ENCODE measurements at regions not wholly inside any gene's neighbourhood (a gene's known extent, or its start where the extent isn't known, plus 50 kb on each side); places are given as distances from the start of the nearest gene placed in this dataset.
"Not testable (repeated sequence)": the region's sequence is repeated elsewhere in the genome, so short reads cannot be mapped to it uniquely, and the experiment has no call there.

DNA sequence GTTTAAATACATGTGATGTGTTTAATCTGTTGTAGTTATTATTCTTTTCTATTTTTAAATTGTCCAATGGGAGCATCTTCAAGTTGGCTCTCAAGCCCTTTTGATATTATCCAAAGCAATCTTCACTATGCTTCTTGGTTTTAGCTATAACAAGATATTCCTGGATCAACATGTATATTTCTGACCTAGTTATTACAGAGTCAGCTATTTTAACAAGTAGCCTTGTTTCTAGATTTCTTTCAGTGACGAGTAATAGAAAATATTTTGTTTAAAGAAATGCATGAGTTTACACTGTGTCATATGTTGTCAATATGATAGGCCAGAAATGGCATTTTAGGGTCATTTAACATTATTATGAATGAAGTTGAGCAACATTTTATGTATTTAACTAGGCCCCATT lies 421.8 kb upstream of the MAP2 start:
- H3K4me3 ChIP-seq (ENCODE audit: low read depth, low read length), result no peak overlapping the region
- no peak for DNase-seq (ENCODE audit: low read depth)
- no peak for TF ChIP-seq CTCF (IDR thresholded peaks at IDR 0.05; ENCODE audit: insufficient read depth, low read length)

DNA sequence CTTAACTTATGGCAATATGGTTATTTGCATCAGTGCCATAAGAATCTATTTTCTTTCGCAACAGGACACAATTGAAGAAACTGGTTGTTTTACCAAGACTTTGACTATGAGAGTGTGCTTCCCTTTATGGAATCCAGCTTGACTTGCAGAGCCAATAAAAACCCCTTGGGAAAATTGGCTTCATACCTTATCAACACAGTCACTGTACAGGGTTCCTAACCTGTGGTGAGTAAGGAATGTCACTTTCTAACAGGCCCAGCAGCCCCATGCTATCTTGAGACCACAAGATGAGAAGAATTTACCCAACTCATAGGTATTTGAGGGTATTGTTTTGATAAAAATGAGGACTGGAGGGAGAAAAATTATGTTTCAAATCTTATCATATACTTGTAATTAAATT lies 418.5 kb upstream of the MAP2 start:
- H3K4me3 ChIP-seq (ENCODE audit: low read depth, low read length), result no peak overlapping the region
- no peak for DNase-seq (ENCODE audit: low read depth)
- no peak for TF ChIP-seq CTCF (IDR thresholded peaks at IDR 0.05; ENCODE audit: insufficient read depth, low read length)

GRCh38 chr2:209008636-209009287 lies 415.1 kb upstream of the MAP2 start:
- DNase-seq (ENCODE audit: low read depth), result no peak
- no peak overlapping the region for H3K4me3 ChIP-seq (ENCODE audit: low read depth, low read length)
- no peak for TF ChIP-seq CTCF (IDR thresholded peaks at IDR 0.05; ENCODE audit: insufficient read depth, low read length)

DNA sequence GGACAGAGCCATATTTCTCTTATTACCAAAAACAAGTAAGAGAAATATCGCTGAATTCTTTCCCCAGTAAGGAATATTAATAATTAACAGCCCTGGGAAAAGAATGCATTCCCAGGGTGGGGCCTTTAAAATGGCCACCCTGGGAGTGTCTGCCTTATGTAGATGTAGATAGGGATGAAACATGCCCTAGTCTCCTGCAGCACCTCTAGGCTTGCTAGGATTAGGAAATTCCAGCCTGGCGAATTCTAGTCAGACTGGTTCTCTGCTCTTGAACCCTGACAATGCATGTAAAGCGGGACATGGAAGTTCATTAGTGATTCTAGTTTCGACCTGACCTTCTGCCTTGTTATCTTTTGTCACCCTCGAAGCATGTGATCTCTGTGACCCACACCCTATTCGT lies 405.2 kb upstream of the MAP2 start:
- not testable (repeated sequence) for DNase-seq (ENCODE audit: low read depth); H3K4me3 ChIP-seq (ENCODE audit: low read depth, low read length)

GRCh38 chr2:209029249-209029648 lies 394.6 kb upstream of the MAP2 start:
- H3K4me3 ChIP-seq (ENCODE audit: low read depth, low read length), result no peak overlapping the region
- no peak for TF ChIP-seq CTCF (IDR thresholded peaks at IDR 0.05; ENCODE audit: insufficient read depth, low read length)
- no peak for DNase-seq (ENCODE audit: low read depth)

- DNase-seq (ENCODE audit: low read depth), result no peak
- H3K4me3 ChIP-seq (ENCODE audit: low read depth, low read length), result no peak overlapping the region
- no peak for TF ChIP-seq CTCF (IDR thresholded peaks at IDR 0.05; ENCODE audit: insufficient read depth, low read length)
These were observed 379.5 kb upstream of the MAP2 start for GRCh38 chr2:209044307-209044706.

- no peak overlapping the region for H3K4me3 ChIP-seq (ENCODE audit: low read depth, low read length)
- TF ChIP-seq CTCF (IDR thresholded peaks at IDR 0.05; ENCODE audit: insufficient read depth, low read length), result no peak
- DNase-seq (ENCODE audit: low read depth), result no peak
These were observed 377.7 kb upstream of the MAP2 start for GRCh38 chr2:209046163-209046562.

Measured in fibroblast of the aortic adventitia (primary cell).